ENCODE measurements at regions not wholly inside any gene's neighbourhood (a gene's known extent, or its start where the extent isn't known, plus 50 kb on each side); places are given as distances from the start of the nearest gene placed in this dataset.
"Not testable (repeated sequence)": the region's sequence is repeated elsewhere in the genome, so short reads cannot be mapped to it uniquely, and the experiment has no call there.

DNA sequence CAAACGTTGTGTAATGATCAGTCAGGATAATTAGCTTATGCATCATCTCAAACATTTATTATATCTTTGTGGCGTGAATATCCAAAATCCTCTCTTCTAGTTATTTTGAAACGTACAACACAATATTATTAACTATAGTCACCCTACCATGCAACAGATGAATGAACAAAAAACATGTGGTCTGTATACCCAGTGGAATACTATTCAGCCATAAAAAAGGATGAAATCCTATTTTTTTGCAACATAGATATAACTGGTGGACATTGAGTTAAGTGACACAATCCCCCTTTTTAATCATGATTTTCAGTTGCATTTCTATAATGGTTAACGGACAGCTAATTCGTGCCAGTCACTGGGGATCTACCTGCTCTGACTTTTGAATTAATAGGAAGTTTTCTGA, 145.6 kb downstream of the SOX1 start:
- ATAC-seq (no peak), DNase-seq (no peak)
- intact Hi-C loops (cut with micrococcal nuclease) = no loop called here

GRCh38 chr13:112213467-112214255, 146.7 kb downstream of the SOX1 start:
- ATAC-seq = no peak

DNA sequence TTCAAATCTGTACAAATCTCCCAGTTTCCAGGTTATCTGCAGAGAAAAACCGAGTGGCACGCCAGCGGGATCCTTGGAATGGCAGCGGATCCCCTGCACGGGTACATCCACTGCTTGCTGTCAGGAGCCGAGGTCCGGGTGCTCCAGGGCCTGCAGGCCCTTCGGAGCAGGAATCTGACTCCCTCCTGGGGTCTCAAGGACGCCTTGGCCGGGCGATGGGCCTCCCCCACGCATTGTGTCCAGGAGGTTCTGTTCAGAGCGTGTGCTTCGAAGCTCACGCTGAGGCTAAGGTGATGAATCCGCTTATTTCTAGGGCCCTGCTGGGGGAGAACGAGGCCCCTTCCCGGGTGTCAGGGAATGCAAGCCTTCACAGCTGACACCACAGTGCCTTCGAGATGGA, 148.9 kb downstream of the SOX1 start:
- DNase-seq (no peak), ATAC-seq (no peak)
- intact Hi-C loops (cut with micrococcal nuclease) = no loop called here

More at GRCh38 chr13:112213467-112214255, 146.7 kb downstream of the SOX1 start:
- DNase-seq = no peak
- intact Hi-C loops (cut with micrococcal nuclease) = no loop called here

DNA sequence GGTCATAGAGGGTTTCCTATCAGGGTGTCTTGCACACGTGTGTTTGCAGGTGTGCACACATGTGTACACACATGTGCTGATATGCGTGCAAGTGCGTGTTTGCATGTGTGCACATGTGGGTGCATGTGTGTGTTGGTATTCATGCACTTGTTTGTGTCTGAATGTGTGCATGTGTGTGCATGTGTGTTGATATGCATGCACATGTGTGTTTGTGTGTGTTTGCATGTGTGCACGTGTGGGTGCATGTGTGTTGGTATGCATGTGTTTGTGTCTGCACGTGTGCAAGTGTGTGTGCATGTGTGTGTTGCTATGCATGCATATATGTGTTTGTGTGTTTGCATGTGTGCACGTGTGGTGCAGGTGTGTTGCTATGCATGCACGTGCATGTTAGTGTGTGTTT, 150.5 kb downstream of the SOX1 start:
- intact Hi-C loops (cut with micrococcal nuclease) = no loop called here
- ATAC-seq = no peak
- DNase-seq = no peak

GRCh38 chr13:112218416-112218815, 151.5 kb downstream of the SOX1 start:
- ATAC-seq (no peak), DNase-seq (no peak)
- intact Hi-C loops (cut with micrococcal nuclease) = no loop called here

- no peak for ATAC-seq
- intact Hi-C loops (cut with micrococcal nuclease) = no loop called here
These were observed 152.8 kb downstream of the SOX1 start for GRCh38 chr13:112219740-112220139.

DNA sequence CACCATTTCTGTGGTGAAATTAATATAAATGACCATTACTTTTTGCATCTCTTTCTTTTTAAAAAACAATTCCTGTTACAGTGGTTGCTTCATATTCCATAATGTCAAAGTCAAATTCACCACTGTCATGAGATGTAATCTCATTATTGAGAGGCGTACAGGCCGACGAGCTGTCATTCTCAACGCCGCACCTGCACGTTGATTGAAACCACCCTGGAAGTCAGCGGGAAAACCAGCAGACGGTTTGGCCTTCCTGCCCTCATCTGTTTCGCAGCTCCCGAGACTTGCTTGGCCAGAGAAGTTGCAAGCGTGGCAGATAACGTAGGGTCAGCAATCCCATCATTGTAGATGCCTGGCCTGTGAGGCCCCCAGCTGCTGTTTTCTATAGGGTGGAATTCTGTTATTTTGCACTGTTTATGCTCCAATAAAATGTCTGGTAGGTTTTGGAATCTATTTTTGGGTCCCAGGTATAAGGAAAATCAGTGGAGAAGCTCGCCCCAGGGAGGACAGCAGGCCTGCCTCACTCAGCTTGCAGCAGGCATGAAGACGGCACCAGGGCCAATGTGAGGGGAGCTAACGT, 153.4 kb downstream of the SOX1 start:
- intact Hi-C loops (cut with micrococcal nuclease) = no loop called here
- DNase-seq (no peak), ATAC-seq (no peak)

More at GRCh38 chr13:112219740-112220139, 152.8 kb downstream of the SOX1 start:
- DNase-seq = no peak

DNA sequence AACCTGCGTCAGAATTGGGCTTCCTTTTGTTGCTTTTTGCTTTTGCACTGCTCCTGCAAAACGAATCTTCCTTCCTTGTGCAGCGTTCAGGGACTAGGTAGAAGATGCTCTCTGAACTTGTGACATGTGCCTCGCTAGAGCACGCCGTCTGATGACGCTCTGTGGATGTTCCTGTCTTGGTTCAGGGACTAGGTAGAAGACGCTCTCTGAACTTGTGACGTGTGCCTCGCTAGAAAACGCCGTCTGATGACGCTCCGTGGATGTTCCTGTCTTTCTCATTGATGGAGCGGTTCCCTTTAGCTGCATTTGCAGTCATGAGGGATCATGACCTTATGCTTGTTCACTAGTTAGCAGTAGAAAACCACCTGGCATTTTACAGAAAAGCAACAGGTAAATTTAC, 154.0 kb downstream of the SOX1 start:
- intact Hi-C loops (cut with micrococcal nuclease) = no loop called here
- DNase-seq = no peak
- no peak for ATAC-seq

DNA sequence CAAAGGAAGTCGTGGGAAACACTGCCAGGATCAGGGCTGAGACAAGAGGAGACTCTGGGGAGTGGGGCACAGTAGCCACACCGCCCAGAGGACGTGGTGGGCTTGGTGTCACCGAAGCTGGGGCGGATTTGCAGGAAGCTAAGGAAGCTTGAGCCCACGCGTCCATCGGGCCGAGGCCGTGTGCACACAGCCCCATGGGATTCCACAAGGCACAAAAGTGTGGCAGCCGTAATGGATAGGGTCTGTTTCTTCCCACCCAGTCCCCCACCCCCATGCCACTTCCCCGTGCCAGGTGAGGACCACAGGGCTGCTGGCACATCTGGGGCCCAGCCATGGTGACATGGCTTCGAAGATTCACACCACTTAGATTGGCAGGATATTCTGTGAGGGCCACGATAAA, 153.2 kb upstream of the SPACA7 start:
- intact Hi-C loops (cut with micrococcal nuclease) = no loop called here
- DNase-seq = no peak
- ATAC-seq = no peak

GRCh38 chr13:112223929-112224328, 152.2 kb upstream of the SPACA7 start:
- ATAC-seq; DNase-seq; intact Hi-C loops (cut with micrococcal nuclease): not testable (repeated sequence)

DNA sequence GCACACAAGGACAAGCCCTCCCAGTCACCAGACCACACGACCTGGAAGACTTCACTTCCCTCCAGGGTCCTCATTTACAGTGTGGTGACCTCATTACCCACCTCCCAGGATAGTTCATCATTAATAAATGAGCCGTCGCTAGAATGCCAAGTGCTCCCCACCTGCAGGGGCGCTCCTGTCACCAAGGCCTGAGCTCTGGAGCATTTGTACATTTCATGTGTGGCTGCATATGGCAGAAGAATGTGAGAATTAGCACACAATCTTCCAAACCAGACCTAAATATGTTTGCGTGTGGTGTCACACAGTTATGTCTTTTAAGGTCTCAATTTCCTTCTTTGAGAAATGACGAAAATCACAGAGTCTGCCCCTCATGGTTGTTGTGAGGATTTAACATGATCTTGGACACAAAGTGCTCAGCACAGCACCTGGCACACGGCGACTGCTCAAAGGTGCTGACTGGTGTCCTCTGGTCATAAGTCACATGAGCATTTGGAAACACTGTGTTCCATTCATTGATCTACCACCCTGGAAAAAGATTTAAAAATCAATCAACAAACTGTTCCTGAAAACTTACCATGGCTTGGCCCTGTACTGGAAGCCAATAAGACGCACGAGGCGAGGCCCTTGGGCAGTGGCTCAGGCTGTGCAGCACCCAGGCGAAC, 150.6 kb upstream of the SPACA7 start:
- intact Hi-C loops (cut with micrococcal nuclease) = no loop called here

GRCh38 chr13:112226320-112227002, 149.7 kb upstream of the SPACA7 start:
- ATAC-seq (no peak), DNase-seq (no peak)
- intact Hi-C loops (cut with micrococcal nuclease) = no loop called here

More for the DNA sequence above, 150.6 kb upstream of the SPACA7 start:
- DNase-seq (no peak), ATAC-seq (no peak)

DNA sequence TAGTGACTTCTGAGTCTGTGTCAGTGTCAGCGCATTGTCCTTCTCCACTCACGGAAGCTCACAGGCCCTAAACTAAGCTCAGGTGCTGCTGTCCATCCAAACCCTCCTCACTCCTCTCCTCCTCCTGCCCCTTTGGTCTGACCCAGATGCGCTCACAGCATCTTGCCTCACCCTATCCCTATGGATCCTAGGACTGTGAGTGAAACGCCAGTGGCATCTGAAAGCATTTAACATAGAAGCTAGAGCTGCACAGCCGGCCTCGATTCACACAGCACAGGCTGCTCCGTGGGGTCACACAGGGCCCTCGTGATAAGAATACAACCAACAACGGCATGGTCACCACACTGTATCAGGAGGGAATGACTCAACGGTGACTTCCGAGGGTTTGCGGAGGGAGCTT, 149.1 kb upstream of the SPACA7 start:
- ATAC-seq = no peak
- intact Hi-C loops (cut with micrococcal nuclease) = no loop called here
- no peak for DNase-seq

DNA sequence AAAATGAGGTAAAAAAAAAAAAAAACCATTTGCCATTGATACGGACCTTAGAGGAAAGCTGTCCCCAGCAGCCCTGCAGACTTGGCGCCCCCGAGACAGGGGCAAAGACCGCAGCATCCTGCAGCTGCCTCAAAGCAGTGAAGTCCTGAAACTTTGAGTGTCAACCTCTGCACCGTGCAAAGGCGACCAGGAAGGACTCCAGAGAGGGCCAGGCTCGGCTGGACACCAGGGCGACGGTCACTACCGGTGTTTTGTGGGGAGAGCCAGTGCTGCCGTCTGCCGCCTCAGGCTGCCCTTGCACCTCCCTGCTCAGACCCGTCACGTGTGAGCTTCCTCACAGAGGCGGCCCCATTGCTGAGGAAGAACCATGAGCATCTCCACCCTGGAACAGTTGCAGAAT, 146.7 kb upstream of the SPACA7 start:
- no peak for ATAC-seq
- intact Hi-C loops (cut with micrococcal nuclease) = no loop called here
- DNase-seq = no peak

- ATAC-seq (no peak), DNase-seq (no peak)
- intact Hi-C loops (cut with micrococcal nuclease) = no loop called here
These were observed 145.9 kb upstream of the SPACA7 start for GRCh38 chr13:112229992-112230872.

- DNase-seq (no peak), ATAC-seq (no peak)
- intact Hi-C loops (cut with micrococcal nuclease) = no loop called here
These were observed 144.6 kb upstream of the SPACA7 start for GRCh38 chr13:112231451-112232083.

GRCh38 chr13:112233256-112233655, 142.9 kb upstream of the SPACA7 start:
- DNase-seq (no peak), ATAC-seq (no peak)
- intact Hi-C loops (cut with micrococcal nuclease) = no loop called here

DNA sequence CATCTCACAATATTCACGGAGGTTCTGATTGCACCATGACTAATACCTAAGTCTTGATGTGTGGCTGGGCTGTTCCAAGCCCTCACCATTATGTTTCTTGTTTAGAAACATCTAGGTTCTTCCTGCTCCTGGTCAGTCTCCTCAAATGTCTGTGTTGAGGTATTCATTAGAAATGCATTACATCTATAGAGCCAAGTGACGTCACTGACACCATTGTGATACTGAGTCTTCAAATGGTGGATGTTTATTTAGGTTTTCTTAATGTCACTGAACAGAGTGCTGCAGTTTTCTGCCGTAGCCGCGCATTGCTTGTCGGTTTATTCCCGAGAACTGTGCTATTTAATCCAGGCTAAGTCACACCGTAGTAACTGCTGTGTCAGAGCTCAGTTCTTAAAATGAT, 142.4 kb upstream of the SPACA7 start:
- ATAC-seq (no peak), DNase-seq (no peak)
- intact Hi-C loops (cut with micrococcal nuclease) = no loop called here

All from left ventricle myocardium superior (tissue), 1 donor.